ENCODE measurements at regions not wholly inside any gene's neighbourhood (a gene's known extent, or its start where the extent isn't known, plus 50 kb on each side); places are given as distances from the start of the nearest gene placed in this dataset.
A peak's percentile ranks its signal among the peaks of the same experiment; 100 is the strongest.
"Not testable (repeated sequence)": the region's sequence is repeated elsewhere in the genome, so short reads cannot be mapped to it uniquely, and the experiment has no call there.

GRCh38 chr2:126952216-126952615 lies 53.5 kb downstream of the TEX51 start:
- intact Hi-C loops (cut with DNase I) = no loop called here
- ATAC-seq (no peak), DNase-seq (ENCODE audit: missing footprints) (no peak)

GRCh38 chr2:126953483-126953882 lies 54.8 kb downstream of the TEX51 start:
- intact Hi-C loops (cut with DNase I) = no loop called here
- ATAC-seq (no peak), DNase-seq (ENCODE audit: missing footprints) (no peak)

GRCh38 chr2:126954831-126955230 lies 56.1 kb downstream of the TEX51 start:
- DNase-seq (ENCODE audit: missing footprints) = no peak
- intact Hi-C loops (cut with DNase I) = no loop called here
- ATAC-seq = no peak

- DNase-seq (ENCODE audit: missing footprints); intact Hi-C loops (cut with DNase I); ATAC-seq: not testable (repeated sequence)
Observed at GRCh38 chr2:126956773-126957172, 58.1 kb downstream of the TEX51 start.

DNA sequence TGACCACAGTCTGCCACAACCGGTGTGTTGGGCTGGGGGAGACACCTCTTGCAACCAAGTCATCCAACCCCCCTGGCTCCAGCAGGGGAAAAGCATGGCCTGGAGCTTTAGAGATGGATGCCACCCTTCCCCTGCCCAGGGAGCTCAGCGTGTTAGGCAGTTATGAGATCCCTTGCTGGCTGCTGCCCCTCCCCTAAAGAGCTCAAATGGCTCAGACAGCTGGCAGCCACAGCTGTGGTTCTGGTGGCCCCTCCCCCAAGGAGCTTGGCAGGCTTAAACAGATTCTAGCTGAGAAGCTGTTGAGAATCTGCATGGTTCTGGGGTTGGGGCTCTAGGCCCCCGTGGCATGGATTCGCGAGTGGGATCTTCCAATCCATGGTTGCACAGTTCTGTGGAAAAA lies 64.7 kb downstream of the TEX51 start:
- no peak for ATAC-seq
- DNase-seq (ENCODE audit: missing footprints) = no peak
- intact Hi-C loops (cut with DNase I) = no loop called here

DNA sequence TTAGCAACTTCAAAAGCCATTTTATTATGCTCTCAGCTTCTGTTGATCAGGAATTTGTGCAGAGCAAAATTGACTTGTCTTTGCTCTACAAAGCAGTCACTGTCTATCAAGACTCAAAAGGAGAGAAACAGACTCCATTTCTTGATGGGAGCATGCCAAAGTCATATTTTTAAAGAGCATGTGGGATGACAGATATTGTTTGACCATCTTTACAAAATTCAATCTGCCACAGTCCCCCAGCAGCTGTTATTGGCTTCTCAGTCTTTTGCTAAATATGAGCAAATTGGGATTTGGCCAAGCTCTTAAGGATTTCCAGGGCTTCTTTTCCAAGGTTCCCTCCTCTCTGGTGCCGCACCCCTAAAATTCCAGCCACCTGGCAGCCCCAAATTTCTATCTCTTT lies 67.9 kb downstream of the TEX51 start:
- ATAC-seq = no peak
- intact Hi-C loops (cut with DNase I) = no loop called here
- DNase-seq (ENCODE audit: missing footprints) = no peak

DNA sequence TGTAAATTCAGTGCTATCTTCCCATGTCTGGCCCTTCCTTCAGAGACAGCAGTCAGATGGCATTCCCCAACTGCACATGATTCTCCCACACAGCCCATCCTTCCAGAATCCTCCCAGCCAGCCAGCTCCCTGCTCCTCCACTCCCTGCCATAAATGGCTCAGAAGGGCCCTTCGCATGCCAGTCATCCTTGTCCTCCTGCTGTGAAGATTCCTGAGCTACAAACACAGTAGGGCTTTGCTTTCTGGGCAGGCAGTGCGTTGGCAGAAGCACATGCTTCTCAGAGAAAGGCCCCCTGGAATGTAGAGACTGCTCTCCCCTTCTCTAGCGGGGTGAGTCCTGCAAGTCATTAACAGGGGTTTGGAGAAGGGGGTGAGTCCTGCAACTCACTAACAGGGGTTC lies 71.9 kb downstream of the TEX51 start:
- DNase-seq (ENCODE audit: missing footprints) (no peak), ATAC-seq (no peak)
- intact Hi-C loops (cut with DNase I) = no loop called here

DNA sequence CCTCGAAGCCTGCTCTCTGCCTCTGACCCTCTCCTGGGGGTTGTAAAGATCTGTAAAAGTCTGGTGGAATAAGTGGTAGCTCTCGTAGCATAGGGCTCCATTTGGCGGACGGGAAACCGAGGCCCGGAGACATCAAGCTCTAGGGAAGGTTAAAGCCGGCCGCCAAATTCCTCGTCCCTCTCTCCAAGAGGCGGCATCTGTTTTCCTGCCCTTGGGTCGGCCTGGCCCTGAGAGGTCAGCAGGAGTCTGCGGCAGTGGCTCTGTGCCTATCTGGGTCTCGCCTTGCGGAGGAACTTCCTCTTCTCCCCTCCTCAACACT lies 72.4 kb downstream of the TEX51 start:
- DNase-seq (ENCODE audit: missing footprints) = no peak
- intact Hi-C loops (cut with DNase I) = no loop called here

GRCh38 chr2:126971481-126972278 lies 73.0 kb downstream of the TEX51 start:
- DNase-seq (ENCODE audit: missing footprints) (peak; percentile 83), ATAC-seq (peak; percentile 81)
- intact Hi-C loops (cut with DNase I) = no loop called here

More for the DNA sequence above, 72.4 kb downstream of the TEX51 start:
- ATAC-seq = no peak

- intact Hi-C loops (cut with DNase I) = no loop called here
- DNase-seq (ENCODE audit: missing footprints) (no peak), ATAC-seq (no peak)
Observed at GRCh38 chr2:126972279-126972626, 73.6 kb downstream of the TEX51 start.

- no peak for DNase-seq (ENCODE audit: missing footprints)
- intact Hi-C loops (cut with DNase I) = no loop called here
- ATAC-seq = no peak
Observed at GRCh38 chr2:126973745-126974144, 75.1 kb downstream of the TEX51 start.

GRCh38 chr2:126975671-126976655 lies 77.3 kb downstream of the TEX51 start:
- DNase-seq (ENCODE audit: missing footprints) (no peak), ATAC-seq (no peak)
- intact Hi-C loops (cut with DNase I) = no loop called here

DNA sequence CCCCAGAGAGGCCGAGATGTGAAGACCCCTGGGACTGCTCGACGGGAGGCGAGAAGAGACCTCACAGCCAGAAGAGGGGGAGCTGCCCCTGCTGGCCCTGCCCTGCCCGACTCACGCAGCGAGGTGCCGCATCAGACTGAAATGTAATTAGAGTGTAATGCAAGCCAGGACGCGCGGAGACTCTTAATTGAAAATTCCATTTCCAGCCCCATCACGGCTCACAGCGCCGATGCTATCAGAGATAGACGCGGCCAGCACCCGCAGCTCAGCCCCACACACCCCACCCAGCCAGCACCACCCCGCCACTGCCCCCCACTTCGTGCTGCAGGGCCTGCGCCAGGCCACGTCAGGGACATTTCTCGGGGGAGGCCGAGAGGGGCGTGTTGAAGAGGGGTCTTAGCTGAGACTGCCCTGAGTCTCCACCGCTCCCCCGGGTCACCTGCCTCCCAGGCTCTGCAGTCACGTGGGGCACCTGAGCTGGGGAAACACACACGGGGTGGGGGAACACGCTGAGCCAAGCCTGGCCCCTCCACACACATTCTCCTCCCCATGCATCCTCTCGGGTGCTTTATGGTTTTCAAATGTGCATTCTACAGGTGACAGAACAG lies 78.1 kb downstream of the TEX51 start:
- no peak for DNase-seq (ENCODE audit: missing footprints)
- intact Hi-C loops (cut with DNase I) = no loop called here
- ATAC-seq = no peak

DNA sequence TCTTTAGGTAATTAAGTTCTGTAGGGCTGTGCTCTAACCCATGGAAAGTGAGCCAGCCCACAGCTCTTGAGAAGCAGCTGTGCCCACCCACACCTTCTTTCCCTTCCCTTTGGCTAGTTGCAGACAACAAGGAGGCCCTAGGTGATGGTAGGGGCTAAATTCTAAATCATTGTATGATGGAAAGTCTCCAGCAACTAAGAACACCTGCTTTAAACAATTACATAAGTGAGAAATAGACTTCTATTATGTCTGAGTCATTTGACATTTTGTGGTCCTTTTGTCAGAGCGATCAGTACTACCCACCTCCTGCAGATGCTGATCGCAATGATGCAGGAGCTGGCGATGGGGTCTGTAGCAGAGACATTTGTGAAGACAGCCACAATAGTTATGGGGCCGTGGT lies 79.6 kb downstream of the TEX51 start:
- DNase-seq (ENCODE audit: missing footprints) = no peak
- no peak for ATAC-seq
- intact Hi-C loops (cut with DNase I) = no loop called here

- no peak for ATAC-seq
- intact Hi-C loops (cut with DNase I) = no loop called here
- no peak for DNase-seq (ENCODE audit: missing footprints)
Observed at GRCh38 chr2:126979039-126980003, 80.6 kb downstream of the TEX51 start.

DNA sequence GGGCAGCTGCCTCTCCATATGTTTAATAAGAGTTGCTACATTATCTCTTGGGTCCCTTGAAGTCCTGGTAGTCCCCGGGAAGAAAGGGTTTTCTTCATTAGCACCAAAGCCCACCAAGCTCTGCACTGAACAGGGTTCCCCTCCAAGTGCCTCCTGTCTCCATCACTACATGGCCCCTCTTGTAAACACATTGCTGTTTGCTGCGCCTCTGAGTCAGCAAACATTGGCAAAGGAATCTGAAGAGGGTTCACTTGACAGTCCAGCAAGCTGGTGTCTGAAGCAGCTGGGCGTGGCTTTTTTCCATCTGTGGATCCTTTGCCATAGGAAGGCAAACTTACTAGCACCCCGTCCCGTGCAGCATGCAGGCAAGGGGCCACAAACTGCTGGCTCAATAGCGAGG lies 82.8 kb downstream of the TEX51 start:
- intact Hi-C loops (cut with DNase I) = no loop called here
- DNase-seq (ENCODE audit: missing footprints) (no peak), ATAC-seq (no peak)

- ATAC-seq (no peak), DNase-seq (ENCODE audit: missing footprints) (no peak)
- intact Hi-C loops (cut with DNase I) = no loop called here
Observed at GRCh38 chr2:126982935-126983334, 84.2 kb downstream of the TEX51 start.

GRCh38 chr2:126986631-126987187 lies 88.0 kb downstream of the TEX51 start:
- intact Hi-C loops (cut with DNase I) = no loop called here
- no peak for DNase-seq (ENCODE audit: missing footprints)

More at GRCh38 chr2:126986631-126987187, 88.0 kb downstream of the TEX51 start:
- no peak for ATAC-seq
